ENCODE measurements at regions not wholly inside any gene's neighbourhood (a gene's known extent, or its start where the extent isn't known, plus 50 kb on each side); places are given as distances from the start of the nearest gene placed in this dataset.

DNA sequence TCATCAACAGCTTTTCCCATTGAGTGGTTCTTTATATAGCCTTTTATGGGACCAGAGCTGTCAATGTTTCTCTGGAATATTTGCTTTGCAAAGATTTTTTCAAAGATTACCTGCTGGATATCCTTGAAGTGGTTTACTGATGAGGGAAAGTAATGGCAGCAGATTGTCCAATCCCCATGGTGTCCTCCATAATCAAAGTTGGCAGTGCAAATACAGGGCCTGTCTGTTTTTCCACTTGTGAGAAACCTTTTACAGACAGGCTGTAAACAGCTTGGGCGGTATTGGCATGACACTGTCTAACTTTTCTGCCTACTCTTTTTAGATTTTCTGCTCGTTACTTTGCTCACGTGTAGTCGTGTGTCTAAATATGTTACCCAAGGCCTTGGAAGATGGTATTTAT lies 641.9 kb upstream of the NR3C2 start:
- DNase-seq: no peak
- no peaks in the 10 kb centered on the region for H3K36me3 ChIP-seq (ENCODE audit: control insufficient read depth in 4 of 4, insufficient read depth in 4 of 4, low read length in 3 of 4)
- H3K4me1 ChIP-seq (ENCODE audit: control extremely low read depth in 1 of 4, control insufficient read depth in 4 of 4, insufficient read depth in 4 of 4, low read length in 3 of 4): no peaks in the 10 kb centered on the region
- POLR2A ChIA-PET: interaction anchor here (0.6 kb wide), 1 partner anchor 13 kb away, joined by 3 read pairs; no protein-coding TSS in a partner anchor
- no peaks in the 10 kb centered on the region for H3K27me3 ChIP-seq (replicated peaks in 2 of 5; ENCODE audit: control insufficient read depth in 4 of 5, insufficient read depth in 5 of 5, low read length in 4 of 5)
- H3K4me3 ChIP-seq (ENCODE audit: control insufficient read depth in 1 of 7, extremely low read depth in 1 of 7, insufficient read depth in 4 of 7, low read depth in 2 of 7, low read length in 6 of 7): no peak overlapping the region
- H3K27ac ChIP-seq (ENCODE audit: insufficient read depth in 1 of 2, low read depth in 1 of 2, low read length in 2 of 2, poor library complexity in 1 of 2, severe bottlenecking in 2 of 2): no peak overlapping the region
- WGBS (ENCODE audit: insufficient coverage): 96% methylated on average over 3 of the region's 4 CpGs
- CTCF ChIA-PET: no interaction called here
- H3K9me3 ChIP-seq (ENCODE audit: control extremely low read depth in 1 of 5, control insufficient read depth in 4 of 5, insufficient read depth in 2 of 5, low read depth in 1 of 5, low read length in 4 of 5): peaks cover 0 to 2% (median 0%) of the 10 kb centered on the region in 5 experiments

DNA sequence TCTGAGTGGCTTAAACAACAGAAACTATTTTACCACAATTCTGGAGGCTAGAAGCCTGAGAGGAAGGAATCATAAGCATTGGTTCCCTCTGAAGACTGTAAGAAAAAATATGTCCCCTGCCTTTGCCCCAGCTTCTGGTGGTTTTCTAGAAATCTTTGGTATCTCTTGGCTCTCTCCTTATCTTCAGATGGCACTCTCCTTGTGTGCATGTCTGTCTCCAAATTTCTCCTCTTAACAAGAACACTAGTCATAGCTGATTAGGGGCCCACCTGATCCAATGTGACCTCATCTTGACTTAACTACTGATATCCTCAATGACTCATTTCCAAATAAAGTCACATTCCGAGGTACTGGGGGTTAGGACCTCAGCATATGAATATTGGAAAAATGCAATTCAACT lies 635.0 kb upstream of the NR3C2 start:
- Histone ChIP-seq H3K36me3 (ENCODE audit: control insufficient read depth in 4 of 4, insufficient read depth in 4 of 4, low read length in 3 of 4) (no peaks in the 10 kb centered on the region), H3K27me3 (replicated peaks in 2 of 5; ENCODE audit: control insufficient read depth in 4 of 5, insufficient read depth in 5 of 5, low read length in 4 of 5) (no peaks in the 10 kb centered on the region), H3K4me1 (ENCODE audit: control extremely low read depth in 1 of 4, control insufficient read depth in 4 of 4, insufficient read depth in 4 of 4, low read length in 3 of 4) (no peaks in the 10 kb centered on the region), H3K27ac (ENCODE audit: insufficient read depth in 1 of 2, low read depth in 1 of 2, low read length in 2 of 2, poor library complexity in 1 of 2, severe bottlenecking in 2 of 2) (no peak overlapping the region), H3K4me3 (ENCODE audit: control insufficient read depth in 1 of 7, extremely low read depth in 1 of 7, insufficient read depth in 4 of 7, low read depth in 2 of 7, low read length in 6 of 7) (no peak overlapping the region), H3K9me3 (ENCODE audit: control extremely low read depth in 1 of 5, control insufficient read depth in 4 of 5, insufficient read depth in 2 of 5, low read depth in 1 of 5, low read length in 4 of 5) (no peaks in the 10 kb centered on the region)
- DNase-seq: no peak
- WGBS (ENCODE audit: insufficient coverage): no CpG with 5 or more reads among the region's 1 CpG
- ChIA-PET POLR2A (no interaction called here), CTCF (no interaction called here)

DNA sequence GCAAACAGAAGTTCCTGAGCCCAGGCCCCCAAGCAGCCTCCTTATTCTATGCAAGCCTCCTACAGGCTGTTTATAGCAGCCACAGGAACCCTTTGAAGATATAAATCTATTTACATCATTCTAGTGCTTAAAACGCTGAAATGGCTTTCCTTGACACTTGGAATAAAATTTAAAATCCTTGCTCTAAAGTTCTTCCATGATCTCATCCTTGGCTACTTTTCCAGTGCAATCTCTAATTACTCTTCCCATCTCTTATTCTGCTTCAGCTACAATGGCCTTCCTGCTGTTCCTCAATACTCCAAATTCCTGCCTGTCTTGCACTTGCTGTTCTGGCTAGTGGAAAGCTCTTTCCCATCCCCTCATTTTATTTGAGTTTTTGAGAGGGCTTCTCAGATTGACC lies 634.2 kb upstream of the NR3C2 start:
- ChIA-PET CTCF (interaction anchor here (0.6 kb wide), 1 partner anchor 1528 kb away, joined by 3 read pairs; no protein-coding TSS in a partner anchor), POLR2A (no interaction called here)
- 45% methylated on average over 1 of the region's 1 CpG for WGBS (ENCODE audit: insufficient coverage)
- no peak overlapping the region for H3K27ac ChIP-seq (ENCODE audit: insufficient read depth in 1 of 2, low read depth in 1 of 2, low read length in 2 of 2, poor library complexity in 1 of 2, severe bottlenecking in 2 of 2)
- no peaks in the 10 kb centered on the region for H3K27me3 ChIP-seq (replicated peaks in 2 of 5; ENCODE audit: control insufficient read depth in 4 of 5, insufficient read depth in 5 of 5, low read length in 4 of 5)
- no peak overlapping the region for H3K4me3 ChIP-seq (ENCODE audit: control insufficient read depth in 1 of 7, extremely low read depth in 1 of 7, insufficient read depth in 4 of 7, low read depth in 2 of 7, low read length in 6 of 7)
- H3K36me3 ChIP-seq (ENCODE audit: control insufficient read depth in 4 of 4, insufficient read depth in 4 of 4, low read length in 3 of 4): no peaks in the 10 kb centered on the region
- H3K9me3 ChIP-seq (ENCODE audit: control extremely low read depth in 1 of 5, control insufficient read depth in 4 of 5, insufficient read depth in 2 of 5, low read depth in 1 of 5, low read length in 4 of 5): no peaks in the 10 kb centered on the region
- H3K4me1 ChIP-seq (ENCODE audit: control extremely low read depth in 1 of 4, control insufficient read depth in 4 of 4, insufficient read depth in 4 of 4, low read length in 3 of 4): no peaks in the 10 kb centered on the region
- no peak for DNase-seq

DNA sequence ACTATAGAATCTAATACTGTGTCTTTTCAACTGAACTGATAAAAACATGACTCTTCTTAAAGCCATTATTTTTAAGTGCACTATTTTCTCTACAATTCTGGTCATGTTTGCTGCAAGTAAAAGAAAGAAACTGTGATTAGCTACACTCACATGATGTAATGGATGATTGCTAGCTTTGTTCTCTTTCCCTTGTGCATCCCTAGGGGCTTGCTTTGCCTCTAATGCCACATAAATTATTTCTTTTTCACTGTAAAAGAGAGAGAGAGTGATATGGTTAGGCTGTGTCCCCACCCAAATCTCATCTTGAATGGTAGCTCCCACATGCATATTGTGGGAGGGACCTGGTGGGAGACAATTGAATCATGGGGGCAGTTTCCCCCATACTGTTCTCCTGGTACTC lies 630.2 kb upstream of the NR3C2 start:
- DNase-seq: no peak
- Histone ChIP-seq H3K4me3 (ENCODE audit: control insufficient read depth in 1 of 7, extremely low read depth in 1 of 7, insufficient read depth in 4 of 7, low read depth in 2 of 7, low read length in 6 of 7) (no peak overlapping the region), H3K27ac (ENCODE audit: insufficient read depth in 1 of 2, low read depth in 1 of 2, low read length in 2 of 2, poor library complexity in 1 of 2, severe bottlenecking in 2 of 2) (no peak overlapping the region), H3K9me3 (ENCODE audit: control extremely low read depth in 1 of 5, control insufficient read depth in 4 of 5, insufficient read depth in 2 of 5, low read depth in 1 of 5, low read length in 4 of 5) (peaks cover 0 to 2% (median 0%) of the 10 kb centered on the region in 5 experiments), H3K36me3 (ENCODE audit: control insufficient read depth in 4 of 4, insufficient read depth in 4 of 4, low read length in 3 of 4) (no peaks in the 10 kb centered on the region), H3K4me1 (ENCODE audit: control extremely low read depth in 1 of 4, control insufficient read depth in 4 of 4, insufficient read depth in 4 of 4, low read length in 3 of 4) (no peaks in the 10 kb centered on the region), H3K27me3 (replicated peaks in 2 of 5; ENCODE audit: control insufficient read depth in 4 of 5, insufficient read depth in 5 of 5, low read length in 4 of 5) (no peaks in the 10 kb centered on the region)
- ChIA-PET POLR2A (no interaction called here), CTCF (no interaction called here)

DNA sequence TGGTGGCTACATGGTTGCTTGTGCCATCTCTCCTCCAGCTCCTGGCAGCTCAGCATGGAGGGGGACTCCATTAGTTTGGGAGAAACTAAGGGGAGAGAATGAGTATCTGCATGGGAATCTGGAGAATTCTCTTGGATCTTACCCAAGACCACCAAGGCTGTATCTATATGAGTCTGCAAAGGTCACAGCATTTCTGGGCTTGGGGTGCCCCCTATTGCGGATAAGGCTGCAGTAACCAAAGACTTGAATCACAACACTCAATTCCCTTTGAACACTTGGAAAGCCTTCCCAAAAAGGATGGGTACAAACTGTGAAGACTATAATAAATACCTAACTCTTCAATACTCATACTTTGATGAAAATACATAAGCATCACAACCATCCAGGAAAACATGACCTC lies 623.5 kb upstream of the NR3C2 start:
- POLR2A ChIA-PET: no interaction called here
- WGBS (ENCODE audit: insufficient coverage): no CpG with 5 or more reads among the region's 1 CpG
- CTCF ChIA-PET: no interaction called here
- H3K27me3 ChIP-seq (replicated peaks in 2 of 5; ENCODE audit: control insufficient read depth in 4 of 5, insufficient read depth in 5 of 5, low read length in 4 of 5): no peaks in the 10 kb centered on the region
- DNase-seq: no peak
- no peaks in the 10 kb centered on the region for H3K4me1 ChIP-seq (ENCODE audit: control extremely low read depth in 1 of 4, control insufficient read depth in 4 of 4, insufficient read depth in 4 of 4, low read length in 3 of 4)
- H3K4me3 ChIP-seq (ENCODE audit: control insufficient read depth in 1 of 7, extremely low read depth in 1 of 7, insufficient read depth in 4 of 7, low read depth in 2 of 7, low read length in 6 of 7): no peak overlapping the region
- H3K27ac ChIP-seq (ENCODE audit: insufficient read depth in 1 of 2, low read depth in 1 of 2, low read length in 2 of 2, poor library complexity in 1 of 2, severe bottlenecking in 2 of 2): no peak overlapping the region
- no peaks in the 10 kb centered on the region for H3K36me3 ChIP-seq (ENCODE audit: control insufficient read depth in 4 of 4, insufficient read depth in 4 of 4, low read length in 3 of 4)
- peaks cover 0 to 7% (median 0%) of the 10 kb centered on the region in 5 experiments for H3K9me3 ChIP-seq (ENCODE audit: control extremely low read depth in 1 of 5, control insufficient read depth in 4 of 5, insufficient read depth in 2 of 5, low read depth in 1 of 5, low read length in 4 of 5)

DNA sequence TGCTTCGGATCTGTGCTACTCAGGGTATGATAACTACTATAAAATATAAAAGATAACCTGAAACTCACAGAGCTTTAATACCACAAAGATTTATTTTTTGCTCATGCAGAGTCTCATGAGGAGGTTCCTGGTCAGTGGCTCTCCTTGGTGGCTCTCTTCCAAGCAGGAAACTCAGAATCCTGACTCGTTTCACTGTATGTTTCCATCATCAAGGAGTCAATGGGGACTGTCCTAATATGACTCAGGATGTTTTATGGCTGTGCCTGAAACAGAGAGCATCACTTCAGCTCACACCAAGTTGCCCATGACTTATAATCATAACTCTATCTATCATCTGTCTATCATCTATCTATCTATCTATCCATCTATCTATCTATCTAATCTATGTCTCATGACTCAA lies 620.8 kb upstream of the NR3C2 start:
- ChIA-PET CTCF (no interaction called here), POLR2A (no interaction called here)
- peaks cover 0 to 7% (median 0%) of the 10 kb centered on the region in 5 experiments for H3K9me3 ChIP-seq (ENCODE audit: control extremely low read depth in 1 of 5, control insufficient read depth in 4 of 5, insufficient read depth in 2 of 5, low read depth in 1 of 5, low read length in 4 of 5)
- H3K4me3 ChIP-seq (ENCODE audit: control insufficient read depth in 1 of 7, extremely low read depth in 1 of 7, insufficient read depth in 4 of 7, low read depth in 2 of 7, low read length in 6 of 7): no peak overlapping the region
- H3K36me3 ChIP-seq (ENCODE audit: control insufficient read depth in 4 of 4, insufficient read depth in 4 of 4, low read length in 3 of 4): no peaks in the 10 kb centered on the region
- WGBS (ENCODE audit: insufficient coverage): 88% methylated on average over 1 of the region's 2 CpGs
- H3K27ac ChIP-seq (ENCODE audit: insufficient read depth in 1 of 2, low read depth in 1 of 2, low read length in 2 of 2, poor library complexity in 1 of 2, severe bottlenecking in 2 of 2): no peak overlapping the region
- no peaks in the 10 kb centered on the region for H3K4me1 ChIP-seq (ENCODE audit: control extremely low read depth in 1 of 4, control insufficient read depth in 4 of 4, insufficient read depth in 4 of 4, low read length in 3 of 4)
- H3K27me3 ChIP-seq (replicated peaks in 2 of 5; ENCODE audit: control insufficient read depth in 4 of 5, insufficient read depth in 5 of 5, low read length in 4 of 5): no peaks in the 10 kb centered on the region
- no peak for DNase-seq

DNA sequence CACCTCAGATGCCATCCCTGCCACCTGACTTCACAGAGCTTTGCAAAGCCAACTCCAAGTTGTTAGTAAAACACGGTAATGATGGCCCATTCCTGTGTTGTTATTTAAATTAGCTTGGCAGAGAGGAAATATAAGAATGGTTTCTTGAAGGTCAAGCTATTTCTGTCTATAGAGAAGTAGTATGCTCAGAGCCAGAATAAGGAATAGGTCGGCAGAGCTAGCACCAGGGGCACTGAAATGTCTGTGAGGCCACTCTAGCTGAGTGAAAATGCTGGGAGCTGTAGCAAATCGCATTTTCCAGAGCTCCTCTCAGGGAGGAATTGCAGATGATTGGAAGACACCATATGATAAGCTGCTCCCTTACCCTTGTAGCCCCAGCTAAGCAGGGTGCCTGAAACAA lies 615.4 kb upstream of the NR3C2 start:
- no peaks in the 10 kb centered on the region for H3K9me3 ChIP-seq (ENCODE audit: control extremely low read depth in 1 of 5, control insufficient read depth in 4 of 5, insufficient read depth in 2 of 5, low read depth in 1 of 5, low read length in 4 of 5)
- ChIA-PET CTCF (no interaction called here), POLR2A (no interaction called here)
- no peak overlapping the region for H3K27ac ChIP-seq (ENCODE audit: insufficient read depth in 1 of 2, low read depth in 1 of 2, low read length in 2 of 2, poor library complexity in 1 of 2, severe bottlenecking in 2 of 2)
- WGBS (ENCODE audit: insufficient coverage): 74% methylated on average over 3 of the region's 3 CpGs
- no peak for DNase-seq
- no peak overlapping the region for H3K4me3 ChIP-seq (ENCODE audit: control insufficient read depth in 1 of 7, extremely low read depth in 1 of 7, insufficient read depth in 4 of 7, low read depth in 2 of 7, low read length in 6 of 7)
- no peaks in the 10 kb centered on the region for H3K36me3 ChIP-seq (ENCODE audit: control insufficient read depth in 4 of 4, insufficient read depth in 4 of 4, low read length in 3 of 4)
- peaks cover 0 to 2% (median 0%) of the 10 kb centered on the region in 5 experiments for H3K27me3 ChIP-seq (replicated peaks in 2 of 5; ENCODE audit: control insufficient read depth in 4 of 5, insufficient read depth in 5 of 5, low read length in 4 of 5)
- H3K4me1 ChIP-seq (ENCODE audit: control extremely low read depth in 1 of 4, control insufficient read depth in 4 of 4, insufficient read depth in 4 of 4, low read length in 3 of 4): no peaks in the 10 kb centered on the region
